K562 (cell line): ENCODE measurements at regions not wholly inside any gene's neighbourhood (a gene's known extent, or its start where the extent isn't known, plus 50 kb on each side); places are given as distances from the start of the nearest gene placed in this dataset.

ENCODE experiments used
- ATAC-seq: fragments of 200-7000 bp; cut with Tn5 transposase; 3 replicates; pipeline ENCODE4 v1.9.1; 2020; ENCODE audit warnings: moderate library complexity
- BruUV-seq: library from RNA; stranded (reverse); fragments of 400-500 nt; replicated peaks from 2 replicates; lab custom pipeline; 2021; lab: Mats Ljungman, UMichigan
- CTCF ChIA-PET: fragments of 300-600 bp; formaldehyde crosslinking; extraction: SDS; loops from one replicate; lab custom pipeline; 2021; ENCODE audit warnings: low intra/inter-chr PET ratio; lab: Yijun Ruan, JAX
- POLR2A ChIA-PET: fragments of 300-600, 350-650 bp; sonication (Branson Sonifier 250); formaldehyde crosslinking; extraction: SDS; loops from one replicate; lab custom pipeline; 2021; ENCODE audit warnings: antibody characterized with exemption, inconsistent platforms; lab: Yijun Ruan, JAX
- DNase-seq, 4 experiments: peaks; one replicate each; pipeline versions ENCODE4 v3.0.0 to v3.0.0-alpha.2; 2011 to 2018; ENCODE audit warnings: low spot score in 3 of 4, mixed read lengths in 3 of 4; ENCODE audit errors: extremely low read depth in 1 of 4
- FAIRE-seq: peaks from 2 replicates; lab custom pipeline; 2011; peaks lifted over from hg19 to GRCh38; lab: Jason Lieb, UNC
- H2AFZ ChIP-seq: 2 replicates; pipeline ENCODE4 v1.6.0; 2011; ENCODE audit warnings: low read depth, low read length, control low read depth, inconsistent platforms
- H3K27ac ChIP-seq: fragments of 200-600 bp; 3 replicates; pipeline ENCODE4 v1.8.0; 2011; ENCODE audit warnings: low read depth, mild to moderate bottlenecking, control low read depth, inconsistent platforms, low read length, moderate library complexity, mixed read lengths; ENCODE audit errors: extremely low read depth
- H3K27me3 ChIP-seq, 2 experiments: fragments of 300-600 bp in 1 of 2; 2 replicates in 1 of 2; 3 replicates in 1 of 2; pipeline versions ENCODE4 v1.6.0 to v1.8.0; 2011; ENCODE audit warnings: inconsistent platforms in 2 of 2, low read length in 2 of 2, mild to moderate bottlenecking in 1 of 2, mixed read lengths in 1 of 2, moderate library complexity in 1 of 2; ENCODE audit not compliant: control insufficient read depth in 2 of 2, insufficient read depth in 2 of 2
- H3K36me3 ChIP-seq: fragments of 300-600 bp; 3 replicates; pipeline ENCODE4 v1.8.0; 2011; ENCODE audit warnings: mild to moderate bottlenecking, low read length, inconsistent platforms; ENCODE audit not compliant: control insufficient read depth, insufficient read depth
- H3K4me1 ChIP-seq, 2 experiments: fragments of 200-600 bp in 1 of 2; replicated peaks in 1 of 2; 2 replicates in 1 of 2; 3 replicates in 1 of 2; pipeline versions ENCODE4 v1.5.1 to v1.8.0; 2011; ENCODE audit warnings: inconsistent platforms in 2 of 2, low read length in 2 of 2, mild to moderate bottlenecking in 1 of 2, mixed read lengths in 1 of 2, moderate library complexity in 1 of 2; ENCODE audit not compliant: control insufficient read depth in 2 of 2, insufficient read depth in 2 of 2
- H3K4me2 ChIP-seq: 2 replicates; pipeline ENCODE4 v1.6.1; 2011; ENCODE audit warnings: low read length, control low read depth, inconsistent platforms, mixed read lengths; ENCODE audit not compliant: insufficient read depth
- H3K4me3 ChIP-seq: fragments of 200-600 bp; sonication (generic), shearing (Covaris generic); 2 replicates; pipeline ENCODE4 v1.5.1; 2016; ENCODE audit warnings: control low read depth, inconsistent platforms
- H3K79me2 ChIP-seq: fragments of 200-600 bp; 3 replicates; pipeline ENCODE4 v1.8.0; 2011; ENCODE audit warnings: low read length, inconsistent platforms; ENCODE audit not compliant: control insufficient read depth, insufficient read depth
- H3K9ac ChIP-seq, 2 experiments: 2 replicates each; pipeline versions ENCODE4 v1.6.0 to v1.6.1; 2011; ENCODE audit warnings: low read depth in 2 of 2, low read length in 2 of 2, control low read depth in 1 of 2, inconsistent platforms in 1 of 2, mild to moderate bottlenecking in 1 of 2, mixed read lengths in 1 of 2; ENCODE audit not compliant: insufficient read depth in 1 of 2
- H3K9me1 ChIP-seq: one replicate; pipeline ENCODE4 v1.6.0; 2011; ENCODE audit warnings: inconsistent platforms, mild to moderate bottlenecking, low read length, moderate library complexity; ENCODE audit not compliant: control insufficient read depth, insufficient read depth
- H3K9me3 ChIP-seq: replicated peaks from 2 replicates; pipeline ENCODE4 v1.5.1; 2011; ENCODE audit warnings: low read depth, low read length, inconsistent platforms; ENCODE audit not compliant: control insufficient read depth, insufficient read depth
- H4K20me1 ChIP-seq: replicated peaks from 2 replicates; pipeline ENCODE4 v1.6.1; 2011; ENCODE audit warnings: low read length, inconsistent platforms, mixed read lengths; ENCODE audit not compliant: control insufficient read depth, insufficient read depth
- ARID3A ChIP-seq: IDR thresholded peaks from 2 replicates; pipeline ENCODE4 v1.6.1; 2012; ENCODE audit warnings: low read depth, low read length, improper control_type of control experiment, borderline replicate concordance
- ATF1 ChIP-seq, 2 experiments: fragments of 450-650 bp in 1 of 2; IDR thresholded peaks; 2 replicates each; pipeline ENCODE4 v1.6.1; 2016; ENCODE audit warnings: missing compliant biosample characterization in 1 of 2, missing genetic modification characterization in 1 of 2
- FOXO4 ChIP-seq: fragments of 450-650 bp; formaldehyde crosslinking; IDR thresholded peaks from 2 replicates; pipeline ENCODE4 v1.4.0; 2020; ENCODE audit warnings: mild to moderate bottlenecking, moderate library complexity
- HDAC8 ChIP-seq: fragments of 450-650 bp; IDR thresholded peaks from 2 replicates; pipeline ENCODE4 v1.6.1; 2016; ENCODE audit warnings: mild to moderate bottlenecking, missing genetic modification characterization, moderate library complexity, missing compliant biosample characterization
- KDM1A ChIP-seq, 2 experiments: fragments of 450-650 bp; IDR thresholded peaks; 2 replicates each; pipeline ENCODE4 v1.6.1; 2016; ENCODE audit warnings: mild to moderate bottlenecking in 2 of 2
- MTA1 ChIP-seq: fragments of 450-650 bp; IDR thresholded peaks from 2 replicates; pipeline ENCODE4 v1.6.1; 2017; ENCODE audit warnings: borderline replicate concordance
- NR1H2 ChIP-seq: sonication (generic); formaldehyde crosslinking; IDR thresholded peaks from 2 replicates; pipeline ENCODE4 v1.4.0; 2020; ENCODE audit warnings: mild to moderate bottlenecking, missing genetic modification reagents
- SMAD4 ChIP-seq: fragments of 250-450 bp; sonication (Bioruptor Pico); conservative IDR thresholded peaks from 2 replicates; pipeline ENCODE4 v1.8.0; 2021; ENCODE audit warnings: inconsistent platforms, mild to moderate bottlenecking, moderate library complexity
- TFAM ChIP-seq: fragments of 250-450 bp; sonication (Bioruptor Pico); conservative IDR thresholded peaks from 2 replicates; pipeline ENCODE4 v1.5.0; 2021; ENCODE audit warnings: mild to moderate bottlenecking, moderate library complexity
- ZNF740 ChIP-seq, 3 experiments: fragments of 200-800 bp in 1 of 3; sonication (Bioruptor generic) in 1 of 3; sonication (generic) in 1 of 3; formaldehyde crosslinking in 1 of 3; IDR thresholded peaks; 2 replicates each; pipeline versions ENCODE4 v1.6.1 to v1.8.0; 2016 to 2022; ENCODE audit warnings: mild to moderate bottlenecking in 2 of 3, missing compliant biosample characterization in 2 of 3, missing genetic modification characterization in 2 of 3, missing genetic modification reagents in 1 of 3
- WGBS: fragments of 100-300 bp; shearing (Covaris generic); methylation state at CpG from one replicate; pipeline ENCODE4 v1.1.6; 2016; ENCODE audit warnings: low coverage, mixed read lengths; ENCODE audit not compliant: insufficient coverage; ENCODE audit errors: missing lambda C conversion rate; 5-methylcytosine and 5-hydroxymethylcytosine counted together
- in situ Hi-C: fragments of 300-500 bp; cut with MboI; formaldehyde crosslinking; loops from 4 replicates; pipeline ENCODE4 v1.15.0; 2018; ENCODE audit warnings: inconsistent platforms, mixed read lengths
- intact Hi-C: fragments of 100-400 bp; cut with micrococcal nuclease; formaldehyde crosslinking; loops from 2 replicates; pipeline ENCODE4 v1.14.2; 2022
- TF ChIP-seq, protein P1 (sequence below): fragments of 250-450 bp; sonication (Bioruptor Pico); IDR thresholded peaks from 2 replicates; pipeline ENCODE4 v1.5.0; 2022; ENCODE audit warnings: mild to moderate bottlenecking
- TF ChIP-seq, protein P2 (sequence below): fragments of 250-450 bp; sonication (Bioruptor Pico); IDR thresholded peaks from 2 replicates; pipeline ENCODE4 v1.4.0; 2020; ENCODE audit warnings: mild to moderate bottlenecking

- TF ChIP-seq, protein P1, sequence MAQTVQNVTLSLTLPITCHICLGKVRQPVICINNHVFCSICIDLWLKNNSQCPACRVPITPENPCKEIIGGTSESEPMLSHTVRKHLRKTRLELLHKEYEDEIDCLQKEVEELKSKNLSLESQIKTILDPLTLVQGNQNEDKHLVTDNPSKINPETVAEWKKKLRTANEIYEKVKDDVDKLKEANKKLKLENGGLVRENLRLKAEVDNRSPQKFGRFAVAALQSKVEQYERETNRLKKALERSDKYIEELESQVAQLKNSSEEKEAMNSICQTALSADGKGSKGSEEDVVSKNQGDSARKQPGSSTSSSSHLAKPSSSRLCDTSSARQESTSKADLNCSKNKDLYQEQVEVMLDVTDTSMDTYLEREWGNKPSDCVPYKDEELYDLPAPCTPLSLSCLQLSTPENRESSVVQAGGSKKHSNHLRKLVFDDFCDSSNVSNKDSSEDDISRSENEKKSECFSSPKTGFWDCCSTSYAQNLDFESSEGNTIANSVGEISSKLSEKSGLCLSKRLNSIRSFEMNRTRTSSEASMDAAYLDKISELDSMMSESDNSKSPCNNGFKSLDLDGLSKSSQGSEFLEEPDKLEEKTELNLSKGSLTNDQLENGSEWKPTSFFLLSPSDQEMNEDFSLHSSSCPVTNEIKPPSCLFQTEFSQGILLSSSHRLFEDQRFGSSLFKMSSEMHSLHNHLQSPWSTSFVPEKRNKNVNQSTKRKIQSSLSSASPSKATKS (CRISPR knock-in tag), result no peak
- TF ChIP-seq NR1H2 (CRISPR knock-in tag) (no peak), HDAC8 (no peak)
These were observed 124.8 kb upstream of the KLF8 start (continued) for GRCh38 chrX:56107320-56107719.

DNA sequence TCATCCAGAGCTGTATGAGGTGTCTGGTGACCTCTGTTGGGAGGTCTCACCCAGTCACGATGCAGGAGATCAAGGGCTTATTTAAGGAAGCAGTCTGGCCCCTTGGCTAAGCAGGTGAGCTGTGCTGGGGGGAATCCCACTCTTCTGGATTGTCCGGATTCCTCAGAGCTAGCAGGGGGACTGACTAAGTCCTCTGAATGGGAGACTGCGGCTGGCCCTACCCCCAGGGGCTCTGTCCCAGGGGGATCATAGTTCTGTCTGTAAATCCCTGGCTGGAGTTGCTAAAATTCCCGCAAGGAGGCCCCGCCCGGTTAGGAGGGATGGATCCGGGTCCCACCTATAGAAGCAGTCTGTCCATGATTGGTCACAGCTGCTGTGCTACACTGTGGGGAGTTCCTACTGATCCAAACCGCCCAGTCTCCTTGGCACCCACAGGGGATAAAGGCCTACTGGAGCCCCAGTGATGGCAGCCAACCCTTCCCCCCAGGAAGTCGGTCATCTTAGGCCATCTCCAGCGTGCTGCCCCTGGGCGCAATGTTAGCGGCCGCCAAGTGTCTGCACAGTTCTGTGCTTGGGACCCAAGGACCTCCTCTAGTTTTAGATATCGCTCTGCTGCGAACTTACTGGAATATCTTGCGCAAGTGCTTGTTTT is 118.2 kb upstream of the KLF8 start:
- H3K9me3 ChIP-seq, result no peaks in the 10 kb centered on the region
- POLR2A ChIA-PET, result no interaction called here
- ATAC-seq (no peak), FAIRE-seq (no peak), DNase-seq (no peak)
- no peaks in the 10 kb centered on the region for H3K4me1 ChIP-seq
- no peak overlapping the region for H3K9ac ChIP-seq
- no peak overlapping the region for H3K4me3 ChIP-seq
- H3K9me1 ChIP-seq, result no peaks in the 10 kb centered on the region
- intact Hi-C loops (no loop called here), in situ Hi-C loops (no loop called here)
- H3K4me2 ChIP-seq, result no peak overlapping the region
- no peaks in the 10 kb centered on the region for H3K79me2 ChIP-seq
- no TSS peak for BruUV-seq
- H3K36me3 ChIP-seq, result no peaks in the 10 kb centered on the region
- no peak overlapping the region for H2AFZ ChIP-seq
- no peaks in the 10 kb centered on the region for H3K27me3 ChIP-seq
- H4K20me1 ChIP-seq, result no peaks in the 10 kb centered on the region
- CTCF ChIA-PET, result no interaction called here
- WGBS, result under 1% methylated on average over 12 of the region's 16 CpGs
- H3K27ac ChIP-seq, result no peak overlapping the region
- no peak for TF ChIP-seq ARID3A
- TF ChIP-seq FOXO4 (CRISPR knock-in tag), result no peak
- no peak for TF ChIP-seq TFAM (CRISPR knock-in tag)
- no peak for TF ChIP-seq MTA1
- no peak for TF ChIP-seq KDM1A (IDR thresholded peaks at IDR 0.05)
- TF ChIP-seq, protein P2, sequence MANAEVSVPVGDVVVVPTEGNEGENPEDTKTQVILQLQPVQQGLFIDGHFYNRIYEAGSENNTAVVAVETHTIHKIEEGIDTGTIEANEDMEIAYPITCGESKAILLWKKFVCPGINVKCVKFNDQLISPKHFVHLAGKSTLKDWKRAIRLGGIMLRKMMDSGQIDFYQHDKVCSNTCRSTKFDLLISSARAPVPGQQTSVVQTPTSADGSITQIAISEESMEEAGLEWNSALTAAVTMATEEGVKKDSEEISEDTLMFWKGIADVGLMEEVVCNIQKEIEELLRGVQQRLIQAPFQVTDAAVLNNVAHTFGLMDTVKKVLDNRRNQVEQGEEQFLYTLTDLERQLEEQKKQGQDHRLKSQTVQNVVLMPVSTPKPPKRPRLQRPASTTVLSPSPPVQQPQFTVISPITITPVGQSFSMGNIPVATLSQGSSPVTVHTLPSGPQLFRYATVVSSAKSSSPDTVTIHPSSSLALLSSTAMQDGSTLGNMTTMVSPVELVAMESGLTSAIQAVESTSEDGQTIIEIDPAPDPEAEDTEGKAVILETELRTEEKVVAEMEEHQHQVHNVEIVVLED (CRISPR knock-in tag), result no peak
- TF ChIP-seq ZNF740 (CRISPR knock-in tag; IDR thresholded peaks at IDR 0.05), result no peak
- TF ChIP-seq ZNF740 (tag; IDR thresholded peaks at IDR 0.05), result no peak
- TF ChIP-seq ATF1 (CRISPR knock-in tag; IDR thresholded peaks at IDR 0.05), result no peak
- no peak for TF ChIP-seq ATF1 (tag; IDR thresholded peaks at IDR 0.05)
- no peak for TF ChIP-seq SMAD4 (CRISPR knock-in tag)
